ENCODE measurements at regions not wholly inside any gene's neighbourhood (a gene's known extent, or its start where the extent isn't known, plus 50 kb on each side); places are given as distances from the start of the nearest gene placed in this dataset.

DNA sequence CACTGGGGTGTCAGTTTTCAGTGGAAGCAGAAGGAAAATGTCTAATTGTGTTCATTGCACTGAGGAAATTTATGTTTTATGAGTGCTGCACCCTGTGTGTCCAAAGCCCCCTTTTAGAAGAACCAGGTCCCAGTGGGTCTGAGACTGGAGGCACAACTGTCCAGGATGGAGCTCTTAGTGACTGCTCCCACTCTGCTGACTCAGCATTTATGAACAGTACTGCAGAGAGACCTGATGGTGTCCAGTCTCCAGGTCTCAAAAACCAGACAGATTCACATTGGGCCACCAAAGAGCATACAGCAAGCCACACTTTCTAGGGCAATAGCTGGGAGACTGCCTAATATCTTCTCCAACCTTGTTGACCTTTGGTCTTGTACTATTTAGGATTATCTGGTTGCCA is 321.9 kb downstream of the CBLN1 start:
- H3K27me3 ChIP-seq (ENCODE audit: control insufficient read depth, insufficient read depth, low read length), result no peaks in the 10 kb centered on the region
- peaks cover 18% of the 10 kb centered on the region for H3K4me1 ChIP-seq (ENCODE audit: control insufficient read depth, extremely low read depth, insufficient read depth, low read length)
- DNase-seq (ENCODE audit: low read depth in 2 of 2), result no peak

GRCh38 chr16:48959204-48959603 is 322.4 kb downstream of the CBLN1 start:
- Histone ChIP-seq H3K4me1 (ENCODE audit: control insufficient read depth, extremely low read depth, insufficient read depth, low read length) (peaks cover 17% of the 10 kb centered on the region), H4K20me1 (ENCODE audit: control insufficient read depth, extremely low read depth, insufficient read depth, low read length) (no peaks in the 10 kb centered on the region), H3K79me2 (ENCODE audit: control insufficient read depth, insufficient read depth, low read length) (no peaks in the 10 kb centered on the region), H3K4me3 (replicated peaks in 1 of 4; ENCODE audit: control extremely low read depth in 1 of 4, insufficient read depth in 1 of 4, low read depth in 3 of 4, low read length in 4 of 4) (no peak overlapping the region), H3K27me3 (ENCODE audit: control insufficient read depth, insufficient read depth, low read length) (no peaks in the 10 kb centered on the region), H3K27ac (ENCODE audit: insufficient read depth, low read length) (no peak overlapping the region), H3K4me2 (ENCODE audit: extremely low read depth, insufficient read depth, low read length) (no peak overlapping the region), H3K9ac (ENCODE audit: insufficient read depth, low read length) (no peak overlapping the region), H3K9me3 (ENCODE audit: control insufficient read depth, insufficient read depth, low read depth, low read length) (no peaks in the 10 kb centered on the region), H2AFZ (ENCODE audit: low read length) (no peak overlapping the region), H3K36me3 (ENCODE audit: control insufficient read depth, insufficient read depth, low read length) (no peaks in the 10 kb centered on the region)
- peak in 1 of 2 donors; percentile 3 for DNase-seq (ENCODE audit: low read depth in 2 of 2)
- TF ChIP-seq CTCF (conservative IDR thresholded peaks at IDR 0.05 in 1 of 2, IDR thresholded peaks at IDR 0.05 in 1 of 2; ENCODE audit: low read depth in 1 of 2, low read length in 2 of 2), result no peak
- no peak for TF ChIP-seq EZH2 (IDR thresholded peaks at IDR 0.05; ENCODE audit: low read length, missing control alignments)

More for the DNA sequence above, 321.9 kb downstream of the CBLN1 start:
- Histone ChIP-seq H3K9ac (ENCODE audit: insufficient read depth, low read length) (no peak overlapping the region), H3K4me2 (ENCODE audit: extremely low read depth, insufficient read depth, low read length) (no peak overlapping the region), H3K79me2 (ENCODE audit: control insufficient read depth, insufficient read depth, low read length) (no peaks in the 10 kb centered on the region), H3K27ac (ENCODE audit: insufficient read depth, low read length) (no peak overlapping the region), H3K9me3 (ENCODE audit: control insufficient read depth, insufficient read depth, low read depth, low read length) (no peaks in the 10 kb centered on the region), H3K36me3 (ENCODE audit: control insufficient read depth, insufficient read depth, low read length) (no peaks in the 10 kb centered on the region), H3K4me3 (replicated peaks in 1 of 4; ENCODE audit: control extremely low read depth in 1 of 4, insufficient read depth in 1 of 4, low read depth in 3 of 4, low read length in 4 of 4) (no peak overlapping the region), H4K20me1 (ENCODE audit: control insufficient read depth, extremely low read depth, insufficient read depth, low read length) (no peaks in the 10 kb centered on the region), H2AFZ (ENCODE audit: low read length) (no peak overlapping the region)
- TF ChIP-seq CTCF (conservative IDR thresholded peaks at IDR 0.05 in 1 of 2, IDR thresholded peaks at IDR 0.05 in 1 of 2; ENCODE audit: low read depth in 1 of 2, low read length in 2 of 2), result no peak
- TF ChIP-seq EZH2 (IDR thresholded peaks at IDR 0.05; ENCODE audit: low read length, missing control alignments), result no peak

- TF ChIP-seq CTCF (conservative IDR thresholded peaks at IDR 0.05 in 1 of 2, IDR thresholded peaks at IDR 0.05 in 1 of 2; ENCODE audit: low read depth in 1 of 2, low read length in 2 of 2) (no peak), EZH2 (IDR thresholded peaks at IDR 0.05; ENCODE audit: low read length, missing control alignments) (no peak)
- peak; percentile 53 to 55 for DNase-seq (ENCODE audit: low read depth in 2 of 2)
- H3K9me3 ChIP-seq (ENCODE audit: control insufficient read depth, insufficient read depth, low read depth, low read length), result no peaks in the 10 kb centered on the region
- no peak overlapping the region for H3K4me3 ChIP-seq (replicated peaks in 1 of 4; ENCODE audit: control extremely low read depth in 1 of 4, insufficient read depth in 1 of 4, low read depth in 3 of 4, low read length in 4 of 4)
- no peaks in the 10 kb centered on the region for H3K27me3 ChIP-seq (ENCODE audit: control insufficient read depth, insufficient read depth, low read length)
- no peaks in the 10 kb centered on the region for H3K36me3 ChIP-seq (ENCODE audit: control insufficient read depth, insufficient read depth, low read length)
- no peak overlapping the region for H2AFZ ChIP-seq (ENCODE audit: low read length)
- H4K20me1 ChIP-seq (ENCODE audit: control insufficient read depth, extremely low read depth, insufficient read depth, low read length), result no peaks in the 10 kb centered on the region
- H3K79me2 ChIP-seq (ENCODE audit: control insufficient read depth, insufficient read depth, low read length), result no peaks in the 10 kb centered on the region
- H3K9ac ChIP-seq (ENCODE audit: insufficient read depth, low read length), result no peak overlapping the region
- peak overlapping the region; percentile 23 for H3K4me2 ChIP-seq (ENCODE audit: extremely low read depth, insufficient read depth, low read length)
- peaks cover 13% of the 10 kb centered on the region for H3K4me1 ChIP-seq (ENCODE audit: control insufficient read depth, extremely low read depth, insufficient read depth, low read length)
- no peak overlapping the region for H3K27ac ChIP-seq (ENCODE audit: insufficient read depth, low read length)
These were observed 323.0 kb downstream of the CBLN1 start for GRCh38 chr16:48958681-48959080.

Data from fibroblast of lung (primary cell).